ENCODE measurements at regions not wholly inside any gene's neighbourhood (a gene's known extent, or its start where the extent isn't known, plus 50 kb on each side); places are given as distances from the start of the nearest gene placed in this dataset.

- Mint-ChIP-seq H3K36me3 (no peaks in the 10 kb centered on the region), H3K27ac (no peak overlapping the region), H3K27me3 (ENCODE audit: low read depth in 2 of 2) (no peaks in the 10 kb centered on the region), H3K4me1 (no peaks in the 10 kb centered on the region), H3K9me3 (peaks cover 23 to 28% of the 10 kb centered on the region in 2 donors), H3K4me3 (no peak overlapping the region)
- no peaks in the 10 kb centered on the region for H3K27me3 ChIP-seq (ENCODE audit: control insufficient read depth, insufficient read depth, low read length)
- no peak for ATAC-seq
- no peak overlapping the region for H3K27ac ChIP-seq (ENCODE audit: low read length)
- no peaks in the 10 kb centered on the region for H3K36me3 ChIP-seq (ENCODE audit: control insufficient read depth, insufficient read depth, low read length)
- no peaks in the 10 kb centered on the region for H3K4me1 ChIP-seq (ENCODE audit: control insufficient read depth, insufficient read depth, low read length)
- WGBS (ENCODE audit: insufficient coverage) = 68% methylated on average over 2 of the region's 2 CpGs
- no peak for DNase-seq
- intact Hi-C loops (cut with micrococcal nuclease) = no loop called here
- no peaks in the 10 kb centered on the region for H3K9me3 ChIP-seq (ENCODE audit: control insufficient read depth, insufficient read depth, low read length)
- no peak for TF ChIP-seq CTCF (IDR thresholded peaks at IDR 0.05)
- H3K4me3 ChIP-seq (ENCODE audit: low read length) = no peak overlapping the region
Observed at GRCh38 chr4:186878203-186878776, 154.6 kb upstream of the FAT1 start.

- Histone ChIP-seq H3K36me3 (ENCODE audit: control insufficient read depth, insufficient read depth, low read length) (no peaks in the 10 kb centered on the region), H3K27me3 (ENCODE audit: control insufficient read depth, insufficient read depth, low read length) (no peaks in the 10 kb centered on the region), H3K9me3 (ENCODE audit: control insufficient read depth, insufficient read depth, low read length) (peaks cover 6% of the 10 kb centered on the region), H3K27ac (ENCODE audit: low read length) (no peak overlapping the region), H3K4me1 (ENCODE audit: control insufficient read depth, insufficient read depth, low read length) (no peaks in the 10 kb centered on the region), H3K4me3 (ENCODE audit: low read length) (no peak overlapping the region)
- intact Hi-C loops (cut with micrococcal nuclease) = no loop called here
- ATAC-seq = no peak
- 64% methylated on average over 2 of the region's 3 CpGs for WGBS (ENCODE audit: insufficient coverage)
- Mint-ChIP-seq H3K27me3 (ENCODE audit: low read depth in 2 of 2) (no peaks in the 10 kb centered on the region), H3K36me3 (no peaks in the 10 kb centered on the region), H3K9me3 (peaks cover 16 to 23% of the 10 kb centered on the region in 2 donors), H3K4me1 (no peaks in the 10 kb centered on the region), H3K4me3 (no peak overlapping the region), H3K27ac (no peak overlapping the region)
- no peak for TF ChIP-seq CTCF (IDR thresholded peaks at IDR 0.05)
- DNase-seq = no peak
Observed at GRCh38 chr4:186881521-186882220, 158.0 kb upstream of the FAT1 start.

- DNase-seq = no peak
- WGBS (ENCODE audit: insufficient coverage) = 75% methylated on average over 1 of the region's 1 CpG
- Histone ChIP-seq H3K36me3 (ENCODE audit: control insufficient read depth, insufficient read depth, low read length) (no peaks in the 10 kb centered on the region), H3K4me3 (ENCODE audit: low read length) (no peak overlapping the region), H3K27me3 (ENCODE audit: control insufficient read depth, insufficient read depth, low read length) (no peaks in the 10 kb centered on the region), H3K4me1 (ENCODE audit: control insufficient read depth, insufficient read depth, low read length) (no peaks in the 10 kb centered on the region), H3K27ac (ENCODE audit: low read length) (no peak overlapping the region), H3K9me3 (ENCODE audit: control insufficient read depth, insufficient read depth, low read length) (peaks cover 8% of the 10 kb centered on the region)
- no peak overlapping the region for H3K27ac Mint-ChIP-seq
- H3K36me3 Mint-ChIP-seq = no peaks in the 10 kb centered on the region
- H3K9me3 Mint-ChIP-seq = peaks cover 14 to 19% of the 10 kb centered on the region in 2 donors
- H3K4me1 Mint-ChIP-seq = no peaks in the 10 kb centered on the region
- H3K4me3 Mint-ChIP-seq = no peak overlapping the region
- no peaks in the 10 kb centered on the region for H3K27me3 Mint-ChIP-seq (ENCODE audit: low read depth in 2 of 2)
- no peak for TF ChIP-seq CTCF (IDR thresholded peaks at IDR 0.05)
- intact Hi-C loops (cut with micrococcal nuclease) = no loop called here
- ATAC-seq = no peak
Observed at GRCh38 chr4:186882293-186882692, 158.6 kb upstream of the FAT1 start.

GRCh38 chr4:186885289-186885688 lies 161.6 kb upstream of the FAT1 start:
- ATAC-seq (no peak), DNase-seq (no peak)
- Histone ChIP-seq H3K36me3 (ENCODE audit: control insufficient read depth, insufficient read depth, low read length) (no peaks in the 10 kb centered on the region), H3K4me1 (ENCODE audit: control insufficient read depth, insufficient read depth, low read length) (no peaks in the 10 kb centered on the region), H3K9me3 (ENCODE audit: control insufficient read depth, insufficient read depth, low read length) (peaks cover 15% of the 10 kb centered on the region), H3K4me3 (ENCODE audit: low read length) (no peak overlapping the region), H3K27me3 (ENCODE audit: control insufficient read depth, insufficient read depth, low read length) (no peaks in the 10 kb centered on the region), H3K27ac (ENCODE audit: low read length) (no peak overlapping the region)
- intact Hi-C loops (cut with micrococcal nuclease) = no loop called here
- H3K4me1 Mint-ChIP-seq = no peaks in the 10 kb centered on the region
- TF ChIP-seq CTCF (IDR thresholded peaks at IDR 0.05) = no peak
- H3K36me3 Mint-ChIP-seq = no peaks in the 10 kb centered on the region
- no peaks in the 10 kb centered on the region for H3K27me3 Mint-ChIP-seq (ENCODE audit: low read depth in 2 of 2)
- H3K27ac Mint-ChIP-seq = no peak overlapping the region
- WGBS (ENCODE audit: insufficient coverage) = 58% methylated on average over 3 of the region's 6 CpGs
- H3K4me3 Mint-ChIP-seq = no peak overlapping the region
- peaks cover 12 to 14% of the 10 kb centered on the region in 2 donors for H3K9me3 Mint-ChIP-seq
